ENCODE measurements at regions not wholly inside any gene's neighbourhood (a gene's known extent, or its start where the extent isn't known, plus 50 kb on each side); places are given as distances from the start of the nearest gene placed in this dataset.

DNA sequence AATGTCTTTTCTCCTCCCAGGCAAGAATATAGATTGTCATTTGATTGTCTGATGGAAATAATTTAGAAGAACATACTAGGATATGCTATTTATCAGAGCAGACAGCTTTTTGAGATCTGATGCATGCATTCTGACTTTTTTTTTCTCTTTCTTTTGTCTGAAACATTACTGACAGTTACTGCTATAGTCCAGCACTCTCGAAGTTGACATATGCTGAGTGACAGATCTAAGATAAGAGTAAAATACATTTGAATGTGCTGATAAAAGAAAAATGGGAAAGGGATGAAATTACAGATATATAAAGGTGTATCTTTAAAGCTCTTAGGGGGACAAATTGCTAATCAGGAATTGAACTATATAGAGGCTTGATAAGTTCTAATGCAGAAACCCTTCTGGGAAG lies 753.8 kb upstream of the TENM4 start:
- H3K9me3 Mint-ChIP-seq = no peaks in the 10 kb centered on the region
- 0 out of 7 replicates have a peak, but pooled peaks cover 0 to 3% (median 0%) of the 10 kb centered on the region in 3 experiments for H3K36me3 Mint-ChIP-seq (ENCODE audit: insufficient read depth in 1 of 3, low read depth in 3 of 3)
- H3K79me2 ChIP-seq (ENCODE audit: insufficient read depth, low read length) = no peaks in the 10 kb centered on the region
- H4K8ac ChIP-seq (replicated peaks; ENCODE audit: insufficient read length, low read depth, low read length) = no peak overlapping the region
- DNase-seq = no peak
- no peak overlapping the region for H2BK12ac ChIP-seq (ENCODE audit: insufficient read length, low read depth, low read length)
- H2BK5ac ChIP-seq (ENCODE audit: insufficient read length, low read length) = no peak overlapping the region
- no peak overlapping the region for H3K56ac ChIP-seq (ENCODE audit: insufficient read length, low read depth, low read length)
- H3K9me3 ChIP-seq (ENCODE audit: control insufficient read depth, low read depth, low read length) = no peaks in the 10 kb centered on the region
- no peaks in the 10 kb centered on the region for H4K20me1 ChIP-seq (ENCODE audit: control insufficient read depth, insufficient read depth, insufficient read length)
- WGBS (ENCODE audit: extremely low coverage, insufficient read length, low lambda C conversion rate) = no CpG with 5 or more reads among the region's 1 CpG
- no peak overlapping the region for H3K4me3 Mint-ChIP-seq
- H3K23ac ChIP-seq (ENCODE audit: insufficient read length, low read depth, low read length) = no peak overlapping the region
- no peak overlapping the region for H3K4ac ChIP-seq (ENCODE audit: low read depth, low read length)
- no peak overlapping the region for H3K27ac ChIP-seq (ENCODE audit: insufficient read length, low read depth, low read length)
- H3K9ac ChIP-seq (ENCODE audit: extremely low read depth, insufficient read length, low read length) = no peak overlapping the region
- H3K79me1 ChIP-seq (ENCODE audit: insufficient read depth, low read depth, low read length, poor library complexity, severe bottlenecking) = no peaks in the 10 kb centered on the region
- no peak overlapping the region for H2BK15ac ChIP-seq (ENCODE audit: low read depth, low read length)
- no peaks in the 10 kb centered on the region for H3K27me3 Mint-ChIP-seq (ENCODE audit: low read depth)
- H2AK5ac ChIP-seq (ENCODE audit: insufficient read length, low read length) = no peak overlapping the region
- H4K5ac ChIP-seq (ENCODE audit: insufficient read length, low read depth, low read length) = no peak overlapping the region
- H3K27me3 ChIP-seq (ENCODE audit: insufficient read depth, low read length) = no peaks in the 10 kb centered on the region
- no peak overlapping the region for H4K91ac ChIP-seq (ENCODE audit: insufficient read length, low read depth, low read length)
- no peak overlapping the region for H3K14ac ChIP-seq (ENCODE audit: insufficient read depth, low read length)
- H3K27ac Mint-ChIP-seq = no peak overlapping the region
- H3K23me2 ChIP-seq (ENCODE audit: insufficient read length, low read depth, low read length, poor library complexity, severe bottlenecking) = no peaks in the 10 kb centered on the region
- TF ChIP-seq, protein P1, sequence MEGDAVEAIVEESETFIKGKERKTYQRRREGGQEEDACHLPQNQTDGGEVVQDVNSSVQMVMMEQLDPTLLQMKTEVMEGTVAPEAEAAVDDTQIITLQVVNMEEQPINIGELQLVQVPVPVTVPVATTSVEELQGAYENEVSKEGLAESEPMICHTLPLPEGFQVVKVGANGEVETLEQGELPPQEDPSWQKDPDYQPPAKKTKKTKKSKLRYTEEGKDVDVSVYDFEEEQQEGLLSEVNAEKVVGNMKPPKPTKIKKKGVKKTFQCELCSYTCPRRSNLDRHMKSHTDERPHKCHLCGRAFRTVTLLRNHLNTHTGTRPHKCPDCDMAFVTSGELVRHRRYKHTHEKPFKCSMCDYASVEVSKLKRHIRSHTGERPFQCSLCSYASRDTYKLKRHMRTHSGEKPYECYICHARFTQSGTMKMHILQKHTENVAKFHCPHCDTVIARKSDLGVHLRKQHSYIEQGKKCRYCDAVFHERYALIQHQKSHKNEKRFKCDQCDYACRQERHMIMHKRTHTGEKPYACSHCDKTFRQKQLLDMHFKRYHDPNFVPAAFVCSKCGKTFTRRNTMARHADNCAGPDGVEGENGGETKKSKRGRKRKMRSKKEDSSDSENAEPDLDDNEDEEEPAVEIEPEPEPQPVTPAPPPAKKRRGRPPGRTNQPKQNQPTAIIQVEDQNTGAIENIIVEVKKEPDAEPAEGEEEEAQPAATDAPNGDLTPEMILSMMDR (conservative IDR thresholded peaks at IDR 0.05) = no peak
- H3K18ac ChIP-seq (ENCODE audit: insufficient read length, low read depth, low read length) = no peak overlapping the region
- no peak overlapping the region for H2BK120ac ChIP-seq (ENCODE audit: low read depth, low read length, poor library complexity, severe bottlenecking)
- no peak overlapping the region for H2AFZ ChIP-seq (ENCODE audit: low read length)
- H3K4me2 ChIP-seq (ENCODE audit: insufficient read depth, insufficient read length, low read length) = no peak overlapping the region
- no peaks in the 10 kb centered on the region; the same call in 1 of the 2 replicates for H3K4me1 ChIP-seq (ENCODE audit: insufficient read depth, low read length)
- no peak overlapping the region for H2BK20ac ChIP-seq (ENCODE audit: low read depth, low read length, poor library complexity, severe bottlenecking)
- no peak overlapping the region for H3T11ph ChIP-seq (ENCODE audit: low read length)
- peaks cover 25 to 29% of the 10 kb centered on the region in 2 experiments for H3K4me1 Mint-ChIP-seq

All from H9 (cell line).